CD4-positive, alpha-beta T cell (primary cell): ENCODE measurements at regions not wholly inside any gene's neighbourhood (a gene's known extent, or its start where the extent isn't known, plus 50 kb on each side); places are given as distances from the start of the nearest gene placed in this dataset.

Experiments used
- ATAC-seq: fragments of 200-7000 bp; cut with Tn5 transposase; one replicate; pipeline ENCODE4 v1.10.0; 2022; ENCODE audit warnings: mild to moderate bottlenecking; ENCODE audit not compliant: poor library complexity
- CTCF ChIA-PET: fragments of 350-600 bp; sonication (Branson Sonifier 250); formaldehyde crosslinking; loops from one replicate; lab custom pipeline; 2021; ENCODE audit warnings: antibody characterized with exemption, inconsistent platforms; lab: Charles Lee
- POLR2A ChIA-PET: fragments of 350-600 bp; sonication (Branson Sonifier 250); formaldehyde crosslinking; loops from one replicate; lab custom pipeline; 2021; ENCODE audit warnings: antibody characterized with exemption, inconsistent platforms; lab: Charles Lee
- DNase-seq, 14 experiments: peaks; one replicate each; pipeline ENCODE4 v3.0.0-alpha.2; 2013 to 2020; ENCODE audit warnings: mixed read lengths in 2 of 14
- H3K27ac ChIP-seq, 2 donors: one replicate each; pipeline versions ENCODE4 v1.5.1 to v1.7.0; 2013; ENCODE audit warnings: low read length in 2 of 2, low read depth in 1 of 2, mild to moderate bottlenecking in 1 of 2
- H3K27me3 ChIP-seq, 2 experiments: 1 replicate in 1 of 2; 2 replicates in 1 of 2; pipeline versions ENCODE4 v1.6.1 to v1.7.0; 2013; ENCODE audit warnings: low read length in 2 of 2, control low read depth in 1 of 2, mild to moderate bottlenecking in 1 of 2, moderate library complexity in 1 of 2; ENCODE audit not compliant: insufficient read depth in 2 of 2, control insufficient read depth in 1 of 2
- H3K36me3 ChIP-seq: one replicate; pipeline ENCODE4 v1.6.1; 2013; ENCODE audit warnings: low read length, control low read depth; ENCODE audit not compliant: insufficient read depth
- H3K4me1 ChIP-seq: one replicate; pipeline ENCODE4 v1.6.1; 2013; ENCODE audit warnings: low read length, control low read depth; ENCODE audit not compliant: insufficient read depth
- H3K4me3 ChIP-seq: one replicate; pipeline ENCODE4 v1.5.1; 2013; ENCODE audit warnings: mild to moderate bottlenecking, low read length, moderate library complexity
- H3K9me3 ChIP-seq, 2 experiments: 1 replicate in 1 of 2; 2 replicates in 1 of 2; pipeline versions ENCODE4 v1.6.1 to v1.7.0; 2013; ENCODE audit warnings: low read length in 2 of 2, mild to moderate bottlenecking in 2 of 2, control low read depth in 1 of 2, moderate library complexity in 1 of 2; ENCODE audit not compliant: control insufficient read depth in 1 of 2, insufficient read depth in 1 of 2
- H3K27ac Mint-ChIP-seq: one replicate; pipeline ENCODE4 v1.8.0; 2020; ENCODE audit warnings: mixed read lengths
- H3K27me3 Mint-ChIP-seq: one replicate; pipeline ENCODE4 v1.8.0; 2021; ENCODE audit warnings: mixed read lengths
- H3K36me3 Mint-ChIP-seq: one replicate; pipeline ENCODE4 v1.8.0; 2021; ENCODE audit warnings: low read depth, mixed read lengths
- H3K4me1 Mint-ChIP-seq: one replicate; pipeline ENCODE4 v1.8.0; 2021; ENCODE audit warnings: low read depth, mixed read lengths
- H3K4me3 Mint-ChIP-seq: one replicate; pipeline ENCODE4 v1.8.0; 2020; ENCODE audit warnings: mild to moderate bottlenecking, mixed read lengths
- H3K9me3 Mint-ChIP-seq: one replicate; pipeline ENCODE4 v1.8.0; 2020; ENCODE audit warnings: mixed read lengths
- intact Hi-C, 2 experiments: fragments of 100-400 bp; cut with DNase I in 1 of 2; cut with micrococcal nuclease in 1 of 2; formaldehyde crosslinking; loops; one replicate each; pipeline versions ENCODE4 v1.15.1 to v1.9.0; 2023 to 2025; cut with DNase I, micrococcal nuclease
- TF ChIP-seq, protein P1 (sequence below): fragments of 200-600 bp; IDR thresholded peaks from one replicate; pipeline ENCODE4 v1.8.0; 2022; ENCODE audit warnings: antibody characterized with exemption, mild to moderate bottlenecking

DNA sequence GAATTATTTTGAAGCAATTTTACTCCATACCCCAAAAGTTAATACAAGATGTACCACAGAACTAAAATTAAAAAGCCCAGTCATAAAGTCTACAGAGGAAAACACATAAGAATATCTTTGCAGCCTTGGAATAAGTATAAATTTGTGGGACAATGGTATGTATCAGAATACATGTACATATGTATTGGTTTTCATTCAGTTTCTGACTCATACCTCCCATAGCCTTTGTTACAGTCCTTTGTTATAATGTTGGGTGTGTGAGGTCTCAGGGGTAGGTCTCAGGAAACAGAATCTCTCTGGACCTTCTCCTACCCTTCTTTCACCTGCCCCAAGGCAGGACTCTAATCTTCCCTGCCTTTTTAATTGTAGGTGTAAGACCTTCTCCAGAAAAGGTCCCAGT, 1370.7 kb upstream of the CDH2 start:
- Mint-ChIP-seq H3K4me3 (no peak overlapping the region), H3K27ac (no peak overlapping the region), H3K36me3 (no peaks in the 10 kb centered on the region), H3K9me3 (peaks cover 8% of the 10 kb centered on the region), H3K4me1 (no peaks in the 10 kb centered on the region), H3K27me3 (no peaks in the 10 kb centered on the region)
- Histone ChIP-seq H3K4me3 (no peak overlapping the region), H3K9me3 (peaks cover 0 to 13% of the 10 kb centered on the region in 2 experiments), H3K27ac (no peak overlapping the region), H3K4me1 (no peaks in the 10 kb centered on the region), H3K27me3 (no peaks in the 10 kb centered on the region), H3K36me3 (no peaks in the 10 kb centered on the region)
- intact Hi-C loops, result no loop called here
- ATAC-seq, result no peak
- TF ChIP-seq, protein P1, sequence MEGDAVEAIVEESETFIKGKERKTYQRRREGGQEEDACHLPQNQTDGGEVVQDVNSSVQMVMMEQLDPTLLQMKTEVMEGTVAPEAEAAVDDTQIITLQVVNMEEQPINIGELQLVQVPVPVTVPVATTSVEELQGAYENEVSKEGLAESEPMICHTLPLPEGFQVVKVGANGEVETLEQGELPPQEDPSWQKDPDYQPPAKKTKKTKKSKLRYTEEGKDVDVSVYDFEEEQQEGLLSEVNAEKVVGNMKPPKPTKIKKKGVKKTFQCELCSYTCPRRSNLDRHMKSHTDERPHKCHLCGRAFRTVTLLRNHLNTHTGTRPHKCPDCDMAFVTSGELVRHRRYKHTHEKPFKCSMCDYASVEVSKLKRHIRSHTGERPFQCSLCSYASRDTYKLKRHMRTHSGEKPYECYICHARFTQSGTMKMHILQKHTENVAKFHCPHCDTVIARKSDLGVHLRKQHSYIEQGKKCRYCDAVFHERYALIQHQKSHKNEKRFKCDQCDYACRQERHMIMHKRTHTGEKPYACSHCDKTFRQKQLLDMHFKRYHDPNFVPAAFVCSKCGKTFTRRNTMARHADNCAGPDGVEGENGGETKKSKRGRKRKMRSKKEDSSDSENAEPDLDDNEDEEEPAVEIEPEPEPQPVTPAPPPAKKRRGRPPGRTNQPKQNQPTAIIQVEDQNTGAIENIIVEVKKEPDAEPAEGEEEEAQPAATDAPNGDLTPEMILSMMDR, result no peak
- ChIA-PET POLR2A (no interaction called here), CTCF (no interaction called here)
- no peak for DNase-seq

DNA sequence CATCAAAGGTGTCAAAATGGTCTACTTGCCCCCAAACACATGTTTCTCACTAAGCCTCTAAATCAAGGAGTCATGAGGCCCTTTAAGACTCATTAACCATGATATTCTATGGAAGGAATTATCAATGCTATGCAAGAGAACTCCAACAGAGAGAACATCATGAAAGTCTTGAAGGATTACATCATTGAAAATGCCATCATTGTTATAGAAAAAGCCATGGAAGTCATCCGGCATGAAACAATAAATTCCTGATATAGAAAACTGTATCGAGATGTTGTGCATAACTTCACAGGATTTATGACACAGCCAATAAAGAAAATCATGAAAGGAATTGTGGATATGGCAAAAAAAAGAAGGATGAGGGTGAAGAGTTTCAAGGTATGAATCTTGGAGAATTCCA, 1363.6 kb upstream of the CDH2 start:
- Mint-ChIP-seq H3K4me3 (no peak overlapping the region), H3K27ac (no peak overlapping the region), H3K36me3 (no peaks in the 10 kb centered on the region), H3K4me1 (no peaks in the 10 kb centered on the region), H3K9me3 (peaks cover 18% of the 10 kb centered on the region), H3K27me3 (no peaks in the 10 kb centered on the region)
- TF ChIP-seq, protein P1, result no peak
- CTCF ChIA-PET, result no interaction called here
- Histone ChIP-seq H3K27ac (no peak overlapping the region), H3K4me1 (no peaks in the 10 kb centered on the region), H3K27me3 (no peaks in the 10 kb centered on the region), H3K36me3 (no peaks in the 10 kb centered on the region), H3K9me3 (no peaks in the 10 kb centered on the region), H3K4me3 (no peak overlapping the region)
- DNase-seq, result no peak
- POLR2A ChIA-PET, result no interaction called here
- no peak for ATAC-seq
- intact Hi-C loops, result no loop called here

DNA sequence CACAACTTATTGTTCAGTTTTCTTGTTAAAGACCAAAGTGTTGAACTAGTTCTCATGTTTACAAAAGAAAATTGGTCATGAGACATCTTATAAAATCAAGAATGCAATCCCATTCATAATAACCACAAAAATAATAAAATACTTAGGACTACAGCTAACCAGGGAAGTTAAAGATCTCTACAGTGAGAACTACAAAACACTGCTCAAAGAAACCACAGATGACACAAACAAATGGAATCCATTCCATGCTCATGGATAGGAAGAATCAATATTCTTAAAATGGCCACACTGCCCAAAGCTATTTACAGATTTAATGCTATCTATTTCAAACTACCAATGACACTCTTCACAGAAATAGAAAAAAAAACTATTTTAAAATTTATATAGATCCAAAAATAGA, 1354.8 kb upstream of the CDH2 start:
- Mint-ChIP-seq H3K27ac (no peak overlapping the region), H3K27me3 (no peaks in the 10 kb centered on the region), H3K9me3 (peaks cover 15% of the 10 kb centered on the region), H3K4me1 (no peaks in the 10 kb centered on the region), H3K36me3 (no peaks in the 10 kb centered on the region), H3K4me3 (no peak overlapping the region)
- ATAC-seq (no peak), DNase-seq (no peak)
- no peaks in the 10 kb centered on the region for H3K36me3 ChIP-seq
- intact Hi-C loops, result no loop called here
- ChIA-PET CTCF (no interaction called here), POLR2A (no interaction called here)
- H3K4me3 ChIP-seq, result no peak overlapping the region
- H3K27ac ChIP-seq, result no peak overlapping the region
- H3K4me1 ChIP-seq, result no peaks in the 10 kb centered on the region
- TF ChIP-seq, protein P1, result no peak
- no peaks in the 10 kb centered on the region for H3K9me3 ChIP-seq
- no peaks in the 10 kb centered on the region for H3K27me3 ChIP-seq
